ENCODE measurements at regions not wholly inside any gene's neighbourhood (a gene's known extent, or its start where the extent isn't known, plus 50 kb on each side); places are given as distances from the start of the nearest gene placed in this dataset.

DNA sequence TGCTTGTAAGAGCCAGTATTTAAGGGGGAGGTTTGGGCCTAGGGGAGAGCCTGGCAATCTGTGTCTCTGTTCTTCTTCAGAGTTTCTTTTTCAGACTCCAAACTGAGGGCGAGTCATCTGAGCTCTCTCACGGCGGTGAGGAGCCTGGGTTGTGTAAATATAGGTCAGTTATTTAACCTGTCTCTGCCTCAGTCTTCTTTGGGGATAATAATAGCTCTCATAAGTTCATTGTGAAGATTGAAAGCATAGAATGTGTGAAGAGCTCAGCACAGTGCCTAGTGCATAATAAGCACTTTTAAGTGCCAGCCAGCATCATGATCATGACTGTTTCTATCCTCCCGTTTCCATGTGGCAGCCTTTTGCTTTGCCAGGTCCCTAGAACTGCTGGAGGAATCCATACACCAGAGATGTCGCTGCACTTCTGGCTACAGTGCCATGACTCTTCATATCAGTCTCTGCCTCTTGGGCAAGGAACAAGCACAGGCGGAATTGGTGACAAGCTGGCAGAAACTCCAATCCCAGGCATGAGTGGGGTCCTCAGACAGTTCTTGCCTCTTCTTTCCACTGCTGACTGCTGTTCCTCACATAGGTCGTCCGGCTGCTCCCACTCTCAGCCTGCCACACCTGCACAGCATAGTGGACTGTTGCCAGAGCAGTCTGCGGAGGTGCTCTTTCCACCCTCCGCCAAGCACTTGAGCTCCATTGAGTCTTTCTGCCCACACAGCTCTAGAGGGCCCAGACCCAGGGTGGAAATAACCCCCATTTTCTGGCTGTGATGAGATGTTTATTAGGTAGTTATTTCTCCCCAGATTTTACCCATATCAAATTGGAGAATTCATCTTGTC, 103.7 kb upstream of the MAML3 start:
- Mint-ChIP-seq H3K4me1 (ENCODE audit: low read depth) (peaks cover 13% of the 10 kb centered on the region), H3K27me3 (peaks cover 14% of the 10 kb centered on the region), H3K9me3 (no peaks in the 10 kb centered on the region), H3K27ac (no peak overlapping the region), H3K4me3 (no peak overlapping the region), H3K36me3 (ENCODE audit: low read depth) (no peaks in the 10 kb centered on the region)
- ATAC-seq (no peak), DNase-seq (no peak)
- TF ChIP-seq, protein P1, sequence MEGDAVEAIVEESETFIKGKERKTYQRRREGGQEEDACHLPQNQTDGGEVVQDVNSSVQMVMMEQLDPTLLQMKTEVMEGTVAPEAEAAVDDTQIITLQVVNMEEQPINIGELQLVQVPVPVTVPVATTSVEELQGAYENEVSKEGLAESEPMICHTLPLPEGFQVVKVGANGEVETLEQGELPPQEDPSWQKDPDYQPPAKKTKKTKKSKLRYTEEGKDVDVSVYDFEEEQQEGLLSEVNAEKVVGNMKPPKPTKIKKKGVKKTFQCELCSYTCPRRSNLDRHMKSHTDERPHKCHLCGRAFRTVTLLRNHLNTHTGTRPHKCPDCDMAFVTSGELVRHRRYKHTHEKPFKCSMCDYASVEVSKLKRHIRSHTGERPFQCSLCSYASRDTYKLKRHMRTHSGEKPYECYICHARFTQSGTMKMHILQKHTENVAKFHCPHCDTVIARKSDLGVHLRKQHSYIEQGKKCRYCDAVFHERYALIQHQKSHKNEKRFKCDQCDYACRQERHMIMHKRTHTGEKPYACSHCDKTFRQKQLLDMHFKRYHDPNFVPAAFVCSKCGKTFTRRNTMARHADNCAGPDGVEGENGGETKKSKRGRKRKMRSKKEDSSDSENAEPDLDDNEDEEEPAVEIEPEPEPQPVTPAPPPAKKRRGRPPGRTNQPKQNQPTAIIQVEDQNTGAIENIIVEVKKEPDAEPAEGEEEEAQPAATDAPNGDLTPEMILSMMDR (IDR thresholded peaks at IDR 0.05), result no peak
- POLR2A ChIA-PET, result interaction anchor here (1.7 kb wide), 1 partner anchor 9 kb away, joined by 5 read pairs; no protein-coding TSS in a partner anchor
- intact Hi-C loops (cut with micrococcal nuclease), result loop anchor here (10.0 kb wide), 2 partner anchors 523 to 603 kb away; no protein-coding TSS in a partner anchor
- CTCF ChIA-PET, result interaction anchor here (0.9 to 3.2 kb wide), 3 partner anchors 103 to 245 kb away, joined by 3 to 12 read pairs (median 3); no protein-coding TSS in a partner anchor

DNA sequence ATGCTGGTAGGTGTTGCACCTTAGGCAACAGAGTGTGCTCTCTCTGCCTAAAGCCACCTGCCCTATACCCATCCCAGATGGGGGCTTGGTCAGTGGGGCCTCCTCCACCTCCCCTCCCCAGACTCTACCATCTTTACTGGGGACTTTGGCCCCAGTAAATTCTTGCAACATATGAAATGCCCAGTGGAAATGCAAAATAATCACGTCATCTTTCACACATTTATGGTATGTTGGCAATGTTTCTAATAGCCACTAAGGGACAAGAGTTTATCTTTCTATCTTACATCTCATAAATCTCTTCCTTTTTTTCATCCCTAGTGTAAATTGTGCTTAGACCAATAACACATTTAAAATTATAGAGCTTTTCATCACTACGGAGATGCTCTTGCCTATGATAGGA, 103.0 kb upstream of the MAML3 start:
- CTCF ChIA-PET, result interaction anchor here (1.0 to 3.2 kb wide), 3 partner anchors 207 to 523 kb away, joined by 3 to 12 read pairs (median 5); no protein-coding TSS in a partner anchor

DNA sequence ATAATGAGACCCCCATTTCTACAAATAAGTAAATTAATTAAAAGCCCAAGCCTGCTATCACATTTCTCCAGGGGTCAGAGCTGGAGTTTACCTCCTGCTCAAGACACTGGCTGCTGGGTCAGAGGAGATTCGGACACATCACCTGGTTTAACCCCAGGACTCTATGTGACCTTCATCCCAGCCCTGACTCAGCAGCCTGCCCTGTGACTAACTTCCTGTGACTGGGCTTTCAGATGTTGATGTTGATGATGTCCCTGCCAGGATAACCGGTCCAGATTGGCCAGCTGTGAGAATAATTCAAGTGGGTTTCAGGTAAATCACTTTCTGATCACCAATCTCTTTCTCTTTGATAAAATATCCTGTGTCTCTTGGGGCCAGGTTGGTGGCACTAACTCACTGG, 102.4 kb upstream of the MAML3 start:
- Mint-ChIP-seq H3K4me3 (no peak overlapping the region), H3K27ac (no peak overlapping the region), H3K27me3 (peaks cover 10% of the 10 kb centered on the region), H3K9me3 (no peaks in the 10 kb centered on the region), H3K36me3 (ENCODE audit: low read depth) (no peaks in the 10 kb centered on the region), H3K4me1 (ENCODE audit: low read depth) (peaks cover 19% of the 10 kb centered on the region)
- TF ChIP-seq, protein P1 (IDR thresholded peaks at IDR 0.05), result no peak
- intact Hi-C loops (cut with micrococcal nuclease), result loop anchor here (10.0 kb wide), 2 partner anchors 522 to 602 kb away; no protein-coding TSS in a partner anchor
- ATAC-seq (no peak), DNase-seq (peak; percentile 33)
- CTCF ChIA-PET, result interaction anchor here (1.1 to 6.5 kb wide), 2 partner anchors 243 to 522 kb away, joined by 5 to 65 read pairs; no protein-coding TSS in a partner anchor
- POLR2A ChIA-PET, result no interaction called here

More for the DNA sequence above, 103.0 kb upstream of the MAML3 start:
- TF ChIP-seq, protein P1 (IDR thresholded peaks at IDR 0.05), result no peak
- H3K4me1 Mint-ChIP-seq (ENCODE audit: low read depth), result peaks cover 18% of the 10 kb centered on the region
- POLR2A ChIA-PET, result interaction anchor here (1.7 kb wide), 1 partner anchor 10 kb away, joined by 5 read pairs; no protein-coding TSS in a partner anchor
- no peak for ATAC-seq
- peaks cover 14% of the 10 kb centered on the region for H3K27me3 Mint-ChIP-seq
- no peak overlapping the region for H3K4me3 Mint-ChIP-seq
- DNase-seq, result no peak
- H3K36me3 Mint-ChIP-seq (ENCODE audit: low read depth), result no peaks in the 10 kb centered on the region
- intact Hi-C loops (cut with micrococcal nuclease), result loop anchor here (10.0 kb wide), 2 partner anchors 522 to 602 kb away; no protein-coding TSS in a partner anchor
- no peak overlapping the region for H3K27ac Mint-ChIP-seq
- H3K9me3 Mint-ChIP-seq, result no peaks in the 10 kb centered on the region

DNA sequence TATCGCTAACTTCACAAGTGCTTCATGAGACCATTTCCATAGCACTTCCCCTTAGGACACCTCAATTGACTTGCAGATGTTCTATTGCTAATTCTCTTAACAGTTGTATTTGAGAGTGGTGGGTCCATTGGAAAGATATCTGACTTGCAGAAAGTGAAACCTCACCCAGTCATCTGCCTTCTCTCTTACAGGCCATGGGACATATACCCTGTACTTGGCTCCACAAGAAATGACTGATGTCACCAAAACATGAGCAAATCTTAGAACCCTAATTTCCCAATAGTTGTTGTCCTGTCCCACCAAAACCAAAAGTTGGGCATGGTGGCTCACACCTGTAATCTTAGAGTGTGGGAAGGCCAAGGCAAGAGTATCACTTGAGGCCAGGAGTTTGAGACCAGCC, 101.9 kb upstream of the MAML3 start:
- peaks cover 9% of the 10 kb centered on the region for H3K27me3 Mint-ChIP-seq
- DNase-seq (no peak), ATAC-seq (no peak)
- intact Hi-C loops (cut with micrococcal nuclease), result loop anchor here (10.0 kb wide), 2 partner anchors 521 to 601 kb away; no protein-coding TSS in a partner anchor
- POLR2A ChIA-PET, result interaction anchor here (1.5 kb wide), 1 partner anchor 598 kb away, joined by 3 read pairs; no protein-coding TSS in a partner anchor
- H3K9me3 Mint-ChIP-seq, result no peaks in the 10 kb centered on the region
- TF ChIP-seq, protein P1 (IDR thresholded peaks at IDR 0.05), result no peak
- H3K4me3 Mint-ChIP-seq, result no peak overlapping the region
- H3K27ac Mint-ChIP-seq, result no peak overlapping the region
- CTCF ChIA-PET, result interaction anchor here (0.7 to 6.5 kb wide), 5 partner anchors 104 to 522 kb away, joined by 3 to 65 read pairs (median 5); no protein-coding TSS in a partner anchor
- H3K4me1 Mint-ChIP-seq (ENCODE audit: low read depth), result peaks cover 24% of the 10 kb centered on the region
- no peaks in the 10 kb centered on the region for H3K36me3 Mint-ChIP-seq (ENCODE audit: low read depth)
